Nephron (organoid): ENCODE measurements at regions not wholly inside any gene's neighbourhood (a gene's known extent, or its start where the extent isn't known, plus 50 kb on each side); places are given as distances from the start of the nearest gene placed in this dataset.

Experiments
- H3K27ac Mint-ChIP-seq, 3 experiments: 2 replicates each; pipeline ENCODE4 v1.8.0; 2020; ENCODE audit warnings: mixed read lengths in 3 of 3, mild to moderate bottlenecking in 2 of 3, moderate library complexity in 1 of 3
- H3K27me3 Mint-ChIP-seq: 2 replicates; pipeline ENCODE4 v1.8.0; 2021; ENCODE audit warnings: low read depth, mild to moderate bottlenecking, moderate library complexity, mixed read lengths
- H3K36me3 Mint-ChIP-seq: 2 replicates; pipeline ENCODE4 v1.8.0; 2020; ENCODE audit warnings: low read depth, mixed read lengths
- H3K4me1 Mint-ChIP-seq: 2 replicates; pipeline ENCODE4 v1.8.0; 2020; ENCODE audit warnings: mixed read lengths
- H3K4me3 Mint-ChIP-seq, 3 experiments: 2 replicates each; pipeline ENCODE4 v1.8.0; 2020; ENCODE audit warnings: mild to moderate bottlenecking in 3 of 3, mixed read lengths in 3 of 3, moderate library complexity in 2 of 3
- H3K9me3 Mint-ChIP-seq: 2 replicates; pipeline ENCODE4 v1.8.0; 2020; ENCODE audit warnings: mixed read lengths
- CTCF ChIP-seq, 3 experiments: fragments of 200-600 bp; sonication (generic); IDR thresholded peaks; one replicate each; pipeline ENCODE4 v1.5.0; 2021; ENCODE audit warnings: antibody characterized with exemption in 3 of 3; ENCODE audit not compliant: unreplicated experiment in 3 of 3

- no peaks in the 10 kb centered on the region for H3K9me3 Mint-ChIP-seq
- H3K4me3 Mint-ChIP-seq, result no peak overlapping the region
- H3K36me3 Mint-ChIP-seq, result no peaks in the 10 kb centered on the region
- TF ChIP-seq CTCF (IDR thresholded peaks at IDR 0.05; ENCODE audit: unreplicated experiment in 3 of 3), result no peak
- no peak overlapping the region for H3K27ac Mint-ChIP-seq
- H3K4me1 Mint-ChIP-seq, result peaks cover 7% of the 10 kb centered on the region
- H3K27me3 Mint-ChIP-seq, result no peaks in the 10 kb centered on the region
Measured at GRCh38 chr1:187275346-187275745, 446.6 kb downstream of the PLA2G4A start.

GRCh38 chr1:187275985-187276575 lies 447.3 kb downstream of the PLA2G4A start:
- no peak for TF ChIP-seq CTCF (IDR thresholded peaks at IDR 0.05; ENCODE audit: unreplicated experiment in 3 of 3)
- Mint-ChIP-seq H3K9me3 (no peaks in the 10 kb centered on the region), H3K4me1 (peaks cover 8% of the 10 kb centered on the region), H3K36me3 (no peaks in the 10 kb centered on the region), H3K27ac (no peak overlapping the region), H3K4me3 (no peak overlapping the region), H3K27me3 (no peaks in the 10 kb centered on the region)

GRCh38 chr1:187276677-187277076 lies 447.9 kb downstream of the PLA2G4A start:
- H3K4me1 Mint-ChIP-seq, result peaks cover 12% of the 10 kb centered on the region
- H3K4me3 Mint-ChIP-seq, result no peak overlapping the region
- H3K9me3 Mint-ChIP-seq, result no peaks in the 10 kb centered on the region
- H3K36me3 Mint-ChIP-seq, result no peaks in the 10 kb centered on the region
- H3K27me3 Mint-ChIP-seq, result no peaks in the 10 kb centered on the region
- peak overlapping the region in 1 of 3 experiments; percentile 19 for H3K27ac Mint-ChIP-seq
- no peak for TF ChIP-seq CTCF (IDR thresholded peaks at IDR 0.05; ENCODE audit: unreplicated experiment in 3 of 3)

GRCh38 chr1:187280031-187280430 lies 451.3 kb downstream of the PLA2G4A start:
- Mint-ChIP-seq H3K4me3 (no peak overlapping the region), H3K36me3 (no peaks in the 10 kb centered on the region), H3K4me1 (peaks cover 12% of the 10 kb centered on the region), H3K27me3 (no peaks in the 10 kb centered on the region), H3K27ac (no peak overlapping the region), H3K9me3 (no peaks in the 10 kb centered on the region)
- TF ChIP-seq CTCF (IDR thresholded peaks at IDR 0.05; ENCODE audit: unreplicated experiment in 3 of 3), result no peak

DNA sequence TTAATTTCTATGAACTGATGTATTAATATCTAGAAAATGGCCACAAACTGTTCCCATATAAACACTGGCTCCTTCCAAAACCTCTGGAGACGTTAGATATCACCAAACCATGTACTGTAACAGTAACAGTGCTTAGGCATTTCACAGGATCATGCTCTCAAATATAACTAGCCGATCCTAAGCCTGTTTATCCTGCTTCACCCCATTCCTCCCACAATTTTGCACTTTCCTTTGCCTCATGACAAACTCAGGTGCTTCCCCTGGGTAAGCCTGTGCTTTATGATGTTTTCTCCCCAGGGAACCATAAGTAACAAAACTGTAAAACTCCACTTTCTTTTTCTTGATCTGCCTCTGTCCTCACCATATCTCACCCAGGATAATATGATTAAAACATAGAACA lies 452.3 kb downstream of the PLA2G4A start:
- no peak overlapping the region for H3K4me3 Mint-ChIP-seq
- H3K9me3 Mint-ChIP-seq, result no peaks in the 10 kb centered on the region

More for the DNA sequence above, 452.3 kb downstream of the PLA2G4A start:
- Mint-ChIP-seq H3K4me1 (peaks cover 12% of the 10 kb centered on the region), H3K36me3 (no peaks in the 10 kb centered on the region), H3K27me3 (no peaks in the 10 kb centered on the region), H3K27ac (no peak overlapping the region)
- TF ChIP-seq CTCF (IDR thresholded peaks at IDR 0.05; ENCODE audit: unreplicated experiment in 3 of 3), result no peak
